ENCODE measurements at regions not wholly inside any gene's neighbourhood (a gene's known extent, or its start where the extent isn't known, plus 50 kb on each side); places are given as distances from the start of the nearest gene placed in this dataset.

DNA sequence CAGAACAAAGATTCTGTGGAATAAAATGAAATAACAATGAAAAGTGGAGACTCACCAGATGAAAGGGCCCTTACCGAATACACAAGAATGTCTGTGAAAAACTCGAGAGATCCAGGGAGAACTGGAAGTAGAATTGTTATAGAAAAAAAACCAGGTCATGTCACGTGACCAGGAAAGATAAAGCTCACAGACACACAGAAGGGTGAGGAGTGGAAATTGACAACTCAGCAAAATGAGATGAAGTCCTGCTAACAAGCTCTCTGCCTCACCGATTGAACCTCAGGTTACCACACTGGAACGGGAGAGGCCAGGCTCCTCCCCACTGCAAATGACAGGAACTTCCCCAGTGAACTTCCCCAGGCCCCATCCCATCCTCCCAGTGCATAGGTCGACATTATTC is 1618.0 kb upstream of the PCDH10 start:
- no peak overlapping the region for H3K4me3 Mint-ChIP-seq

DNA sequence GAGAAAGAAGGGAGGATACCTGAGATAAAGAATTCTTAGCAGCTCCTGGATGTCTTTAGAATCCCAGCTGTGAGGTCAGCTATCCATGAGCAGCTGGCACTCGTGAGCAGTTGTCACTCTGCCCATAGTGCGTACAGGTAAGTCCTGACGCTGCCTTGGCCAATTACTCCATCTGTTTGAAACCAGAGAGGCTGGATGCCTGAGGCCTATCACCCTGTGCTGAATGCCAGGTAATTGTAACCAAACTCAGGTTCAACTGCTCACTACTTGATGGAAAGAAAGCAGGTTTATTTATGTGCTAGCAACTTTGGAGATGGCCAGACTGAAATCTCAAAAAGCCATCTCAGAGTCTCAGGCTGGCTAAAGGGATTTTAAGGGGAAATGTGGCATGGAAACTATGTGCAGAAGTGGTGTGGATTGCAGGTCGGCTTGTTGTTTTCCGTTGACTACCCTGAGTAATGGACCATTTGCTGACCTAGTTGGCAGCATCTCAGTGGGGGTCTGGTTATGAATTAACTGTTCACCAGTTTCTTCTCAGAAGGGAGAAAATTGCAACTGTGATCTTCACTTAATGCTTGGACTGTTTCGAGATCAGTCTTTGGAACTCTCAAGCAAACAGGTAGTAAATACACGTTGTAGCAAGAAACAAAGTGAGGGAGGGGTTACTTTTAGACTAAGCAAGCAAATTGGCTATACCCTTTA is 1614.0 kb upstream of the PCDH10 start:
- POLR2A ChIA-PET = no interaction called here
- Mint-ChIP-seq H3K4me1 (no peaks in the 10 kb centered on the region), H3K36me3 (no peaks in the 10 kb centered on the region), H3K4me3 (no peak overlapping the region), H3K27ac (no peak overlapping the region), H3K27me3 (no peaks in the 10 kb centered on the region), H3K9me3 (peaks cover 2 to 45% (median 4%) of the 10 kb centered on the region in 5 donors)
- Histone ChIP-seq H3K27ac (ENCODE audit: low read depth, low read length) (no peak overlapping the region), H3K4me1 (ENCODE audit: insufficient read depth, low read length) (no peaks in the 10 kb centered on the region), H3K27me3 (ENCODE audit: insufficient read depth, low read length, poor library complexity, severe bottlenecking) (no peaks in the 10 kb centered on the region), H3K4me3 (ENCODE audit: low read length) (no peak overlapping the region), H3K9me3 (ENCODE audit: low read length) (no peaks in the 10 kb centered on the region), H3K36me3 (ENCODE audit: insufficient read depth, low read length) (no peaks in the 10 kb centered on the region)
- CTCF ChIA-PET = no interaction called here
- DNase-seq = no peak

More for the DNA sequence above, 1618.0 kb upstream of the PCDH10 start:
- Histone ChIP-seq H3K27me3 (ENCODE audit: insufficient read depth, low read length, poor library complexity, severe bottlenecking) (no peaks in the 10 kb centered on the region), H3K27ac (ENCODE audit: low read depth, low read length) (no peak overlapping the region), H3K36me3 (ENCODE audit: insufficient read depth, low read length) (no peaks in the 10 kb centered on the region), H3K4me1 (ENCODE audit: insufficient read depth, low read length) (no peaks in the 10 kb centered on the region), H3K4me3 (ENCODE audit: low read length) (no peak overlapping the region), H3K9me3 (ENCODE audit: low read length) (no peaks in the 10 kb centered on the region)
- no peaks in the 10 kb centered on the region for H3K4me1 Mint-ChIP-seq
- peaks cover under 1 to 33% (median 7%) of the 10 kb centered on the region in 5 donors for H3K9me3 Mint-ChIP-seq
- DNase-seq = no peak
- no peaks in the 10 kb centered on the region for H3K27me3 Mint-ChIP-seq
- ChIA-PET CTCF (no interaction called here), POLR2A (no interaction called here)
- no peaks in the 10 kb centered on the region for H3K36me3 Mint-ChIP-seq
- H3K27ac Mint-ChIP-seq = no peak overlapping the region

DNA sequence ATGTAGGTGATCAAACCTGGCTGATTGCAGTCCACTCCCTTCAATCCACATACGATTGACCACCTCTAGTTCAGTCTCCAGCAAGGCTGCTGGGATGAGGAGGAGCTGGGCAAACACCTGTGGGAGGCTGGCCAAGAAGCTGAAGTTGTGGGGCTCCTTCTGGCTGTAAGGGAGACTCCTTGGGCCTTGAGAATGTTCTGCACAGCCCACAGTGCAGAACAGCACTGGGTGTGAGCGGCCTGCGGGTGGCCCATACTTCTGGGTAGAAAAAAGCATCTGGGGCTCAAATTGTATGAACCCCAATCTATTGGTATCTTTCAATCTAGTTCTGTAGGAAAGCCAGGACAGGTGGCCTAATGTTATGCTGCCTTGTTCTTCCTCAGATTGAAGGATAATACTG is 1608.8 kb upstream of the PCDH10 start:
- Mint-ChIP-seq H3K27ac (no peak overlapping the region), H3K27me3 (no peaks in the 10 kb centered on the region), H3K4me3 (no peak overlapping the region), H3K9me3 (peaks cover 3 to 38% (median 4%) of the 10 kb centered on the region in 5 donors), H3K36me3 (no peaks in the 10 kb centered on the region), H3K4me1 (no peaks in the 10 kb centered on the region)
- Histone ChIP-seq H3K27me3 (ENCODE audit: insufficient read depth, low read length, poor library complexity, severe bottlenecking) (no peaks in the 10 kb centered on the region), H3K27ac (ENCODE audit: low read depth, low read length) (no peak overlapping the region), H3K36me3 (ENCODE audit: insufficient read depth, low read length) (no peaks in the 10 kb centered on the region), H3K4me1 (ENCODE audit: insufficient read depth, low read length) (no peaks in the 10 kb centered on the region), H3K9me3 (ENCODE audit: low read length) (no peaks in the 10 kb centered on the region), H3K4me3 (ENCODE audit: low read length) (no peak overlapping the region)
- ChIA-PET CTCF (interaction anchor here (1.0 kb wide), 1 partner anchor 10 kb away, joined by 3 read pairs; no protein-coding TSS in a partner anchor), POLR2A (no interaction called here)
- no peak for DNase-seq

DNA sequence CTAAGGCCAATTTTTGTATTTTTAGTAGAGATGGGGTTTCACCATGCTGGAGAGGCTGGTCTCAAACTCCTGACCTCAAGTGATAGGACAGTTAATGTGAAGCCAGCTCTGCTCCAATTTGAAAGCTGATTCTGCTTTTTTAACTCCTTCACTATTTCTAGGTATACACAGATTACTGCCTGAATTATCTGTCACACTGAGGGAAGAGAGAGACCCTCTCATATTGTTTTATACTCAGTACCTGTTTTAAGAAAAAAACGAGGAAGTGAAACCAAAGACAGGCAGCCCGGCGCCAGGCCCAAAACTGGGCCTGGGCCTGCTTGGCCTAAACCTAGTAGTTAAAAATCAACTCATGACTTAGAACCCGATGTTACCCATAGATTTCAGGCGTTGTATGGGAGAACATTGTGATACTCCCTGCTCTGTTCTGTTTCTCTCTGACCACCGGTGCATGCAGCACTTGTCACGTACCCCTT is 1601.5 kb upstream of the PCDH10 start:
- no peaks in the 10 kb centered on the region for H3K27me3 Mint-ChIP-seq
- Histone ChIP-seq H3K36me3 (ENCODE audit: insufficient read depth, low read length) (no peaks in the 10 kb centered on the region), H3K4me3 (ENCODE audit: low read length) (no peak overlapping the region), H3K27ac (ENCODE audit: low read depth, low read length) (no peak overlapping the region), H3K9me3 (ENCODE audit: low read length) (no peaks in the 10 kb centered on the region), H3K4me1 (ENCODE audit: insufficient read depth, low read length) (no peaks in the 10 kb centered on the region), H3K27me3 (ENCODE audit: insufficient read depth, low read length, poor library complexity, severe bottlenecking) (no peaks in the 10 kb centered on the region)
- H3K9me3 Mint-ChIP-seq = peaks cover 5 to 20% (median 8%) of the 10 kb centered on the region in 5 donors
- no peak overlapping the region for H3K27ac Mint-ChIP-seq
- ChIA-PET POLR2A (no interaction called here), CTCF (no interaction called here)
- H3K4me3 Mint-ChIP-seq = no peak overlapping the region
- no peak for DNase-seq
- no peaks in the 10 kb centered on the region for H3K36me3 Mint-ChIP-seq
- H3K4me1 Mint-ChIP-seq = no peaks in the 10 kb centered on the region

DNA sequence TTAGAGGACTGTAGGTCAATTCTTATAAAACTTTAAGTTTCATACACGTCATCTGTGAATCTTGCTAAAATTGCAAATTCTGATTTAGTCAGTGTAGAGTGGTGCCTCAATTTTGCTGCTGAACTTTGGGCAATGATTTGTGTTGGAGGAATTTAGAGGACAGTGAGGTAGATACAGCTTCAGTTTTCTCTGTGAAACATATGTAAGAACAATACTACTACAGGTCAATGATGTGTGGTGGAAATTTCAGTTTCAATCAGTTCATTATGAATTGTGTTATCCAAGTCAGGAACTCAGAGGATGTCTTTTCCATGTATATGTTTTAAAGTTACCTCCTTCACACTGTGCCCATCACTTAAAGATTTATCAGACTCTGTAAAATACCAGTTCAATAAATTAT is 1597.8 kb upstream of the PCDH10 start:
- no peaks in the 10 kb centered on the region for H3K27me3 Mint-ChIP-seq
- Histone ChIP-seq H3K27me3 (ENCODE audit: insufficient read depth, low read length, poor library complexity, severe bottlenecking) (no peaks in the 10 kb centered on the region), H3K36me3 (ENCODE audit: insufficient read depth, low read length) (no peaks in the 10 kb centered on the region), H3K4me1 (ENCODE audit: insufficient read depth, low read length) (no peaks in the 10 kb centered on the region), H3K4me3 (ENCODE audit: low read length) (no peak overlapping the region), H3K9me3 (ENCODE audit: low read length) (no peaks in the 10 kb centered on the region), H3K27ac (ENCODE audit: low read depth, low read length) (no peak overlapping the region)
- H3K36me3 Mint-ChIP-seq = no peaks in the 10 kb centered on the region
- no peak for DNase-seq
- POLR2A ChIA-PET = no interaction called here
- no peak overlapping the region for H3K4me3 Mint-ChIP-seq
- CTCF ChIA-PET = no interaction called here
- no peaks in the 10 kb centered on the region for H3K4me1 Mint-ChIP-seq
- no peak overlapping the region for H3K27ac Mint-ChIP-seq
- peaks cover 5 to 12% (median 10%) of the 10 kb centered on the region in 5 donors for H3K9me3 Mint-ChIP-seq

DNA sequence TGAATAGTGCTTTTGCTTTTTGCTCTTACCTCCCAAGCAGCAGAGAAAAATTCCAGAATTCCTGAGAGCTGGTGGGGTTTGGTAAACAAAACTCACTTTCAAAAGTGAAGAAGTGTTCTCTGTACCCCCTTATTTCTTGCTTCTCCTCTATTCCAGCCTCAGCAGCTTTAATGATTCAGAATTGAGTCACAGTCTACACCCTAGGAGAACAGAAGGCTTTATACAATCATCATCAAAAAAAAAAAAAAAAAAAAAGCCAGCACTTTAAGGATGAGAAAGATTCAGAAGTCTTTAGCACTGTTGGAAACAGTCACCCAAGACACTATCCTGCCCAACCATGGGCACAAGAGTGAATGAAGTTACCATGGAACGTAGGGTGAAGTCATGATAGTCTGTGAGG is 1583.1 kb upstream of the PCDH10 start:
- Mint-ChIP-seq H3K27me3 (no peaks in the 10 kb centered on the region), H3K4me1 (no peaks in the 10 kb centered on the region), H3K36me3 (no peaks in the 10 kb centered on the region), H3K4me3 (no peak overlapping the region), H3K9me3 (peaks cover 0 to 29% (median 19%) of the 10 kb centered on the region in 5 donors), H3K27ac (no peak overlapping the region)
- H3K27me3 ChIP-seq (ENCODE audit: insufficient read depth, low read length, poor library complexity, severe bottlenecking) = no peaks in the 10 kb centered on the region
- ChIA-PET POLR2A (no interaction called here), CTCF (no interaction called here)
- no peaks in the 10 kb centered on the region for H3K9me3 ChIP-seq (ENCODE audit: low read length)
- no peaks in the 10 kb centered on the region for H3K36me3 ChIP-seq (ENCODE audit: insufficient read depth, low read length)
- H3K4me1 ChIP-seq (ENCODE audit: insufficient read depth, low read length) = no peaks in the 10 kb centered on the region
- DNase-seq = no peak
- H3K4me3 ChIP-seq (ENCODE audit: low read length) = no peak overlapping the region
- H3K27ac ChIP-seq (ENCODE audit: low read depth, low read length) = no peak overlapping the region

DNA sequence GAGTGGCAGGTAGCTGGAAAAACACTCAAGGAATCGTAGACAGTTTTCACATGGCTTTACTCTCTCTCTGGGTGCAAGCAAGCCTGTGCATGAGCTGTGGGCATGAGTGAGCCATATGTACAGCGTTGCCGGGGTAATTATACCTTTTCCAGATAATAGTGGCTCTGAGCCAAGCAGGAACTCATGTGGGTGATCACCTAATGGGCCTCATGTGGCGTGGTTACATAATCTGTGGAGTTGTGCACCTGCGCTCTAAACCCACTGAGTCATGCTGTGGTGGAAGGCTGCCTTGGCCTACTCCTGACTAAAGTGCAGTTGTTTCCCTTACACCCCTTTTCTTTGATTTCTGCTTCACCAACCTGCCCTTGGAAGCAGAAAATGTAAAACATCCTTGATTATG is 1564.5 kb upstream of the PCDH10 start:
- Mint-ChIP-seq H3K4me3 (no peak overlapping the region), H3K9me3 (peaks cover 0 to 23% (median 6%) of the 10 kb centered on the region in 5 donors), H3K27ac (no peak overlapping the region), H3K27me3 (no peaks in the 10 kb centered on the region), H3K4me1 (no peaks in the 10 kb centered on the region), H3K36me3 (no peaks in the 10 kb centered on the region)
- Histone ChIP-seq H3K36me3 (ENCODE audit: insufficient read depth, low read length) (no peaks in the 10 kb centered on the region), H3K27ac (ENCODE audit: low read depth, low read length) (no peak overlapping the region), H3K4me3 (ENCODE audit: low read length) (no peak overlapping the region), H3K4me1 (ENCODE audit: insufficient read depth, low read length) (no peaks in the 10 kb centered on the region), H3K9me3 (ENCODE audit: low read length) (no peaks in the 10 kb centered on the region), H3K27me3 (ENCODE audit: insufficient read depth, low read length, poor library complexity, severe bottlenecking) (no peaks in the 10 kb centered on the region)
- ChIA-PET CTCF (no interaction called here), POLR2A (no interaction called here)
- DNase-seq = no peak

DNA sequence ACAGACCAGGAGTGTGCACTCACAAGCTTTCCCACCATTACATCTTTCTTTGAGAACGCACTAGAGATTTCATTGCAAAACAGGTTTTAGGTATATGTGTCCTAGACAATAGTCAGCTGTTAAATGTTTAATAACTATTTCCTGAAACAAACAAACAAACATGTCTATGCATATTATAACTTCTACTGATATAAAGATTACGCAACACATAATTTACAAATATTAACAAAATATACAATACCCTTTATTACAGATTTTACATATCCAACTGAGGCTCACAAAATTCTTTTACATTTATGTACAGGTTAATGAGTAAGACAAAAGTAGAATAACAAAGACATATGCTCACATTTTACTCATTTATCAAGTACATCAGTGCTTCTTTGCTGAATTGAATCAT is 1554.0 kb upstream of the PCDH10 start:
- no peak overlapping the region for H3K27ac Mint-ChIP-seq
- POLR2A ChIA-PET = no interaction called here

More for the DNA sequence above, 1554.0 kb upstream of the PCDH10 start:
- H3K36me3 ChIP-seq (ENCODE audit: insufficient read depth, low read length) = no peaks in the 10 kb centered on the region
- Mint-ChIP-seq H3K9me3 (peaks cover 0 to 26% (median 12%) of the 10 kb centered on the region in 5 donors), H3K27me3 (no peaks in the 10 kb centered on the region), H3K36me3 (no peaks in the 10 kb centered on the region), H3K4me3 (no peak overlapping the region), H3K4me1 (no peaks in the 10 kb centered on the region)
- no peaks in the 10 kb centered on the region for H3K27me3 ChIP-seq (ENCODE audit: insufficient read depth, low read length, poor library complexity, severe bottlenecking)
- no peak for DNase-seq
- H3K4me3 ChIP-seq (ENCODE audit: low read length) = no peak overlapping the region
- CTCF ChIA-PET = no interaction called here
- H3K4me1 ChIP-seq (ENCODE audit: insufficient read depth, low read length) = no peaks in the 10 kb centered on the region
- H3K9me3 ChIP-seq (ENCODE audit: low read length) = no peaks in the 10 kb centered on the region
- H3K27ac ChIP-seq (ENCODE audit: low read depth, low read length) = no peak overlapping the region

All from CD8-positive, alpha-beta memory T cell (primary cell).